Adipocyte (in vitro differentiated cells): ENCODE measurements at regions not wholly inside any gene's neighbourhood (a gene's known extent, or its start where the extent isn't known, plus 50 kb on each side); places are given as distances from the start of the nearest gene placed in this dataset.

Source experiments
- DNase-seq: peaks from one replicate; pipeline ENCODE4 v3.0.0-alpha.2; 2015; ENCODE audit warnings: low read depth
- H3K27me3 ChIP-seq: replicated peaks from 2 replicates; pipeline ENCODE4 v1.7.0; 2013; ENCODE audit warnings: mild to moderate bottlenecking, low read length, moderate library complexity; ENCODE audit not compliant: control insufficient read depth, insufficient read depth
- H3K36me3 ChIP-seq: 2 replicates; pipeline ENCODE4 v1.7.0; 2013; ENCODE audit warnings: low read length, mild to moderate bottlenecking, moderate library complexity; ENCODE audit not compliant: control insufficient read depth, insufficient read depth, severe bottlenecking
- H3K4me1 ChIP-seq: 2 replicates; pipeline ENCODE4 v1.7.0; 2013; ENCODE audit warnings: mild to moderate bottlenecking, low read length, moderate library complexity; ENCODE audit not compliant: control insufficient read depth, insufficient read depth
- H3K4me3 ChIP-seq: 2 replicates; pipeline ENCODE4 v1.7.0; 2013; ENCODE audit warnings: mild to moderate bottlenecking, low read length, moderate library complexity
- H3K9ac ChIP-seq: 2 replicates; pipeline ENCODE4 v1.7.0; 2013; ENCODE audit warnings: mild to moderate bottlenecking, low read length, moderate library complexity
- H3K9me3 ChIP-seq: 2 replicates; pipeline ENCODE4 v1.7.0; 2013; ENCODE audit warnings: mild to moderate bottlenecking, low read length, moderate library complexity; ENCODE audit not compliant: control insufficient read depth

DNA sequence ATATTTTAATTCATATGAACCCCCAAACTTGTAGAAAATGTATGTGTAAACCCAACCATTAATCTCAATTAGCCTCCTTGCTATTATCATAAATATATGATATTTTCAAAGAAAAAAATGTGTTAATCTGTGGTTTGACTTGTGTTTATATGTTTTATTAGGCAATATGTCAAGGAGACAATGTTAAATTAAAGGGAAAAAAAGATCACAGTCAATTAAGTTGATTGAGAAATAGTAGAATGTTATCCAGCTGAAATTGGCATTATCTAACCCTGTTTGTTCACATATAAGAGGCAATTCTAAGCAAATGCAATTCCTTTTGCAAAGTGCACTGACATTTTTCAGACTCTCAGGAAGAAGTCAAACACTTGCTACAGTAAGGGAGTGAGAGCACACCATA is 745.3 kb downstream of the C12orf50 start:
- H3K4me3 ChIP-seq = no peak overlapping the region
- no peaks in the 10 kb centered on the region for H3K36me3 ChIP-seq
- H3K9ac ChIP-seq = no peak overlapping the region
- no peaks in the 10 kb centered on the region for H3K27me3 ChIP-seq
- peaks cover 3% of the 10 kb centered on the region for H3K4me1 ChIP-seq
- no peaks in the 10 kb centered on the region for H3K9me3 ChIP-seq
- DNase-seq = no peak

DNA sequence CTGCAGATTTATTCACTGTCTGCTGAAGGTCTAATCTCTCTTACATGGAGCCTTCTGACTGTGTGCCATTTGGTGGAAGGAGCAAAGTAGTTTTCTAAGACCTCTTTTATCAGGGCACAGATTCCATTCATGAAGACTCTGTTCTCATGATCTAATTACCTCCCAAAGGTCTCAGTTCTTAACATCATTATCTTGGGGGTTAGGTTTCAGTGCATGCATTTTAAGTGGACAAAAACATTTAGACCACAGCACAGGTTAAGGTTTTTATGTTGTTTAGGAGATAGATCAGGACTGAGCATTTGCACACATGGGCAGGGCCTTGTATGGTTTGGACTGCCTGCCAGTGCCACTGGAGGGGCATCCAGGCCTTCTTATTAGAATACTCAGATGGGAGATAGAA is 746.1 kb downstream of the C12orf50 start:
- Histone ChIP-seq H3K4me3 (no peak overlapping the region), H3K9ac (no peak overlapping the region), H3K4me1 (peaks cover 3% of the 10 kb centered on the region), H3K36me3 (no peaks in the 10 kb centered on the region), H3K27me3 (no peaks in the 10 kb centered on the region), H3K9me3 (no peaks in the 10 kb centered on the region)
- DNase-seq = no peak

DNA sequence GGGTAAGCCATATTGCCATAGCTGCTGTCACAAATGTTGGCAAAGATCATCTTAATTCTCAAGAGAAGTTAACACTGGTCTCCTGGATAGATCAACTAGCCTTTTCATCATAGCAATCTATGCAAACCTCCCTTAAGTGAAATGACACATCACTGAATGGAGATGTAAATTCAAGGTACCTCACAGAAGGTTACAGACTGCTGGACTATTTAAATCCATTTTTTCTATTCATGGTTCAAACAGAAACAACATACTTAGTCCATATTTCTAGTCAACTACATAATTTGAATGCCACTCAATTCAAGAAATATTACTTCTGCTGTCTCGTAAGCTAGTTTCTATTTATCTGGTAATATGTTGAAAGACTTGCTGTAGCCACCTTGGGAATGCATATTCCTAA is 748.3 kb downstream of the C12orf50 start:
- no peaks in the 10 kb centered on the region for H3K9me3 ChIP-seq
- no peaks in the 10 kb centered on the region for H3K36me3 ChIP-seq
- no peak overlapping the region for H3K4me3 ChIP-seq
- peaks cover 3% of the 10 kb centered on the region for H3K4me1 ChIP-seq
- DNase-seq = no peak
- no peak overlapping the region for H3K9ac ChIP-seq
- no peaks in the 10 kb centered on the region for H3K27me3 ChIP-seq

DNA sequence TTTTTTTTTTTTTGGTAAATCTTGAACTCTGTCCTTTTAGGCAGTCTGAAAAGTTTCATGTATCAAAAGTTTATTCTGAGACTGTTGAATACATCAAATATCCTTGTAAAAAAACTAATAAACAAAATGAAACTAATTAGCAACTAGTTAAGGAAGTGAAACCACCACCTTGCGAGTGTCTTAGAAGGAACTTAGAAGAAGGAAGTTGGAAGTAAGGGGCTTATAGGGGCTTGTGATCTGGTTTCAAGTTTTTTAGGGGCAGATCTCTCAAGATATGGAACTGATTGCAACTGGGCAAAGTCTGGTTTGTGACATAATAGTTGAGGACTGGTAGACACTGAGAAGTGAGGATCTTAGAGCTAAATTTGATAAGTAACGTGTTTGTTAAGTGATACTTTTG is 748.8 kb downstream of the C12orf50 start:
- H3K36me3 ChIP-seq = no peaks in the 10 kb centered on the region
- no peaks in the 10 kb centered on the region for H3K27me3 ChIP-seq
- DNase-seq = no peak
- H3K9me3 ChIP-seq = no peaks in the 10 kb centered on the region
- H3K9ac ChIP-seq = no peak overlapping the region
- peaks cover 3% of the 10 kb centered on the region for H3K4me1 ChIP-seq
- no peak overlapping the region for H3K4me3 ChIP-seq

DNA sequence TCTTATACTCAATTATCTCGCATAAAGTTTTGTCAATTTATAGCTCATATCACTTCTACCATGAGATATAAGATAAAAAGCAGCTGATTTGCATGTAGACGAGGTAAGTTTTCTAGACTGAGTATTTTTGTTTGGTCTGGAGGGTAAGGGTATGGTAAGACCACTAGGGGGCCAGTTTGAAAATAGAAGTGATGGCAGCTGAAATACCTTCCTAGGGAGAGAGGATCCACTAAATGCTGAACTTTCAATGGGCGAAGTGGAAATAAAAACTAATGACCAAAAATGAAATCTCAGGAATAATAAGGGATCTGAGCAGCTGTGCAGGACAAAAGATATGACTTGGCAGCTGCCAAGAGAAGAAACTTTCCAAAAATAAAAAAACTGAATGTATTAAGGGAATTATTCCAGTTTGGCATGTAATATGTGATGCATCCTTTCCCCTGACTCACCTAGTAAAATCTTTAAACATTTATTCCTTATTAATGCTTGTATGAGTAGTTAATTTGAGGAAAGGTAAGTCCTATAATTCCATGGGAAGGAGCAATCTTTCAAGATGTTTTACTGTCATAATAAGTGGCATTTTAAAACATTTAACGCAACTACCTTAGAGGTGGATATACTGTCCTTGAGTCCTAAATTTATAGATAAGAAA is 754.5 kb downstream of the C12orf50 start:
- H3K36me3 ChIP-seq = no peaks in the 10 kb centered on the region
- H3K4me3 ChIP-seq = no peak overlapping the region
- H3K9me3 ChIP-seq = no peaks in the 10 kb centered on the region
- peaks cover 6% of the 10 kb centered on the region for H3K4me1 ChIP-seq
- DNase-seq = peak; percentile 42
- no peak overlapping the region for H3K9ac ChIP-seq
- no peaks in the 10 kb centered on the region for H3K27me3 ChIP-seq

DNA sequence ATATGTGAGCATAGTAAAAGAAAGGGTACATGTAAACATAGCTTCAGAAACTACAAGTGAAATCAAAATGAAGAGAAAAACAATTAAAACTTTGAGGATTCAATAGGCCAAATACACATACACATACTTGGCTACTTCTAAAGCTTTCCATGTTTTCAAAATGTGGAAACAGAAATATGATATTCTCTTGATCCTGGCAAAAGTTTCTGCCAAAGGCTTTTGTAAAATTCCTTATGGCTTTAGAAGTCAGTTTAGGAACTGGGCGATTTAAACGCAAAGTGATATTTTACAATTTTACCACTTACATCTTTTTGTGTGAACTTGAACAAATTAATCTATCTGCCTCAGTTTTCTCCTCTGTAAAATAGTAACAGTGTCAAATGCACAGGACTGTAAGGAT is 756.4 kb downstream of the C12orf50 start:
- Histone ChIP-seq H3K4me3 (no peak overlapping the region), H3K4me1 (peaks cover 6% of the 10 kb centered on the region), H3K36me3 (no peaks in the 10 kb centered on the region), H3K9me3 (no peaks in the 10 kb centered on the region), H3K9ac (no peak overlapping the region), H3K27me3 (no peaks in the 10 kb centered on the region)
- DNase-seq = peak; percentile 60

DNA sequence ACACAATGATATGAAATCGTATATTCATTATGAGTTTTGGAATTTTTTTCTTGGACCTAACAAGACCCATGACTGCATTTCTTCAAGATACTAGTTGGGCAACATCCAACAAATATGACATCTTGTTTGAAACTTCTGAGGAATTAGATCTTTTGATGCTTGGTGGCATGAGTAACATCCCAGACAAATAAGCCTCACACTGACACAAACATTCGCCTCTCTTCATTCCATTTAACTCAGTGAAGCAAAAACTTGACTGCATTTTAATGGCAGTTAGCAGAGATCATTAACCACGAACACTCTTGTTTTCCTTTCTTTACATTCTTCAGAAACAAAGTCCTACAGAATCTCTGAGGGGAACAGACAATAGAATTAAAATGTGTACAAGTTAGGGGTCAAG is 758.3 kb downstream of the C12orf50 start:
- Histone ChIP-seq H3K9me3 (no peaks in the 10 kb centered on the region), H3K36me3 (no peaks in the 10 kb centered on the region), H3K4me1 (peaks cover 6% of the 10 kb centered on the region), H3K27me3 (no peaks in the 10 kb centered on the region), H3K4me3 (peak overlapping the region; percentile 11), H3K9ac (no peak overlapping the region)
- peak; percentile 75 for DNase-seq

DNA sequence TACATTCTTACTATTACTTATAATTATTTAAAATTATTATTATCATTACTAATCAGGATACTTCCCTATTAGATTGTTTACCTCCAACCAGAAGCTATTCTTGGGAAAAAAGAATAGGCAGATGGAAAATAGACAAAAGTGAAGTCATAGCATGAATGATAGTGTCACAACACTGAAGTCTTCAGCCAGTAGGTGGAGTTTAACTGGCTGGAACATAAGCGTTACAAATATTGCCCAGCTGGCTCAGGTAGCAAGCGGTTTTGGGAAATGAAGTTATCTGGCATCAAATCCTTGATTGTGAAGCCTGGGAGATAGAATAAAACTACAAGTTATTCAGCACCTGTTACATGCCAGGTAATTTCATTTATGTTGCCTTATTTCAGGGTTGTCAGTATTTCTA is 762.9 kb downstream of the C12orf50 start:
- Histone ChIP-seq H3K36me3 (no peaks in the 10 kb centered on the region), H3K27me3 (no peaks in the 10 kb centered on the region), H3K4me3 (no peak overlapping the region), H3K4me1 (peaks cover 6% of the 10 kb centered on the region), H3K9ac (no peak overlapping the region), H3K9me3 (no peaks in the 10 kb centered on the region)
- no peak for DNase-seq

DNA sequence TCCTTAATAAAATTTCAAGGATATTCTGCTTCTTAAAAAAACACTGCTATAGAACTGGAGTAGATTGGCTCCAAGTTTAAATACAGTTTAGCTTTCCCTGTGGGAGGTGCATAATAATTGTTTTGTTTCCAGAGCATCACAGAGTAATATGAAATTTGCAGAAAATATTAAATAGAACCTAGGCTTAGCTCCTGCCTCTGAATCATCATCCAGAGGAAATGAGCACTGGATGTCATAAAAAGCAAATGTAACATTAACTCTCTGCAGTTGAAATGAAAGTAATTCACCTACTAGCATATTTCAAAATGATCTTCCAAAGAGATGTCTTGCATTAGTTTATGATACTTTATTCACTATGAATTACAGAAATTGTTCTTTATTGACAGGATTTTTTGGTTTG is 769.8 kb downstream of the C12orf50 start:
- Histone ChIP-seq H3K9me3 (no peaks in the 10 kb centered on the region), H3K4me3 (no peak overlapping the region), H3K4me1 (peaks cover 4% of the 10 kb centered on the region), H3K27me3 (no peaks in the 10 kb centered on the region), H3K36me3 (no peaks in the 10 kb centered on the region), H3K9ac (no peak overlapping the region)
- no peak for DNase-seq

DNA sequence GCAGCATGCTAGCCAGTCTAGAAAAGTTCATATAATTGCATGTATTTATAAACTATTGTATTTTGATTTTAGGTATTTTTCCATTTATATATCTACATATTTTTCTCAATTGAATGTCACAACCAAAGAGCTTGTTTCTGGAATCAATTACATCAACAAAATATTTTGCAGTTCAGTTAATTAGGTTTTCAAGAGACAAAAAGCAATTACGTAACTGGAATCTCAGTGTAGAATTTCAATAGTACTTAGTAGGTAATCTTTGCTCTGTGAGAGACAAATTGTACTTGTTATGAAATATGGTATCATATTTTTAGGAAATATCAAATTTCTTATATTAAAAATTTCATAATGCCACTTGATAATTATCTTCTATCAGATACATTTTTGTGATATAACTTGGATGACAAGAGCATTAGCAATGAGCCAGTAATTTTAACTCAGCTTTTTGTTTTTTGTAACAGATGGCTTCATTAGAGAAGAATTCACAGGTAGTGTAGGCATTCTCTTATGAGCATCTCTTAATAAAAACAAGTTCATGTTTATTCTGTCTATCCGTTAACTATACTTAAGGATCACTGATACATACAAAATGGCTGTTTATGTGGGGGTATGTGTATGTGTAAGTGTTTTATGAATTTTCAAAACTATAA is 774.7 kb downstream of the C12orf50 start:
- peak; percentile 78 for DNase-seq
- H3K9me3 ChIP-seq = peaks cover 5% of the 10 kb centered on the region
- H3K9ac ChIP-seq = no peak overlapping the region
- no peaks in the 10 kb centered on the region for H3K36me3 ChIP-seq
- H3K4me1 ChIP-seq = peaks cover under 1% of the 10 kb centered on the region
- H3K27me3 ChIP-seq = no peaks in the 10 kb centered on the region
- H3K4me3 ChIP-seq = no peak overlapping the region

DNA sequence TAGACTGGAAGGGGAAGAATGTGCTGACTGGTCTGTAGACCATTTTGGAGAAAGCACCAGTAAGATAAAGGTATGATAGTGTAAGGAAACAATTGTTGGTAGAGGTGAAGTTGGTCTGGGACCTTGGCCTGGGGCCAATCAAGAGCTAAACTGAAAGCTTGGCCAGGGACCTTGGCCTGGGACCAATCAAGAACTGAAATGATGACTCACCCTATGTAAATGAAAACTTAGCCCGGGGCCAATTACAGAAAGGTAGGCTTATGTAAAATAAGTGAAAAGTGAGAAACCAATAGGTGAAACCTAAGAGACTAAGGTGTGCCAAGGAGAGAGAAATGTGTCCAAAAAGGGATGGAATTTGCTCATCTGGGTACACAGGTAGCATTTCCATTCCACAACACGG is 776.0 kb downstream of the C12orf50 start:
- H3K36me3 ChIP-seq = no peaks in the 10 kb centered on the region
- H3K9ac ChIP-seq = no peak overlapping the region
- H3K4me1 ChIP-seq = peaks cover 9% of the 10 kb centered on the region
- no peak for DNase-seq
- H3K4me3 ChIP-seq = no peak overlapping the region
- no peaks in the 10 kb centered on the region for H3K27me3 ChIP-seq
- peaks cover 5% of the 10 kb centered on the region for H3K9me3 ChIP-seq

DNA sequence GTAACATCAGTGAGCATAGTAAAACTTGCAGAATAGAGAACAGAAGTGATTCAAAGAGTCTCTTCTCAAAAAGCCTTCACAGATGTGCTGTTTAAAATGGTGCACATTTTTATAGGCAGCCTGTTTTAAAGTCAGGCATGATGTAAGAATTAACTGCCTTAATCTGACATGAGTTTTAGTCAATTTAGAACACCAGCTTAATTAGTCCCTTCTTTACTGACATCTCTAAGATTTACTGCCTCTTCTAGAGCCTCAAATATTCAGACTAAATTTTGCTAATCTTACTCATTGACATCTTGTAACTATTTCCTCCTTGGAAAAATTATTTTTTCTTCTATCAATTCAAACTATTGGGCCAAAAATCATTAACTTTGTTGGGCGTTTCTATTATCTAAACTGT is 782.5 kb downstream of the C12orf50 start:
- H3K4me3 ChIP-seq = no peak overlapping the region
- DNase-seq = no peak
- no peaks in the 10 kb centered on the region for H3K9me3 ChIP-seq
- no peaks in the 10 kb centered on the region for H3K36me3 ChIP-seq
- H3K27me3 ChIP-seq = no peaks in the 10 kb centered on the region
- H3K9ac ChIP-seq = peak overlapping the region; percentile 43
- peaks cover 39% of the 10 kb centered on the region for H3K4me1 ChIP-seq
